Tibial artery (tissue), 4 donors: ENCODE measurements at regions not wholly inside any gene's neighbourhood (a gene's known extent, or its start where the extent isn't known, plus 50 kb on each side); places are given as distances from the start of the nearest gene placed in this dataset.
"Not testable (repeated sequence)": the region's sequence is repeated elsewhere in the genome, so short reads cannot be mapped to it uniquely, and the experiment has no call there.

Experiments
- DNase-seq, 2 donors: peaks; one replicate each; pipeline ENCODE4 v3.0.0-alpha.2; 2019
- H3K27ac ChIP-seq, 2 donors: fragments of 200-600 bp; sonication (generic) in 1 of 2; 1 replicate in 1 of 2; 2 replicates in 1 of 2; pipeline ENCODE4 v1.5.1; 2018 to 2019; ENCODE audit warnings: mild to moderate bottlenecking in 1 of 2
- H3K27me3 ChIP-seq, 2 donors: fragments of 200-600 bp; sonication (generic) in 1 of 2; one replicate each; pipeline versions ENCODE4 v1.5.1 to v1.6.0; 2016 to 2019
- H3K36me3 ChIP-seq, 3 donors: fragments of 200-600 bp; sonication (generic) in 2 of 3; one replicate each; pipeline ENCODE4 v1.5.1; 2016 to 2019; ENCODE audit warnings: mild to moderate bottlenecking in 2 of 3
- H3K4me1 ChIP-seq, 4 donors: fragments of 200-600 bp; sonication (generic) in 2 of 4; 1 replicate in 3 of 4; 2 replicates in 1 of 4; pipeline ENCODE4 v1.5.1; 2016 to 2019
- H3K4me3 ChIP-seq, 2 donors: fragments of 200-600 bp; sonication (generic) in 1 of 2; 1 replicate in 1 of 2; 2 replicates in 1 of 2; pipeline ENCODE4 v1.5.1; 2018 to 2019; ENCODE audit warnings: mild to moderate bottlenecking in 2 of 2
- H3K9me3 ChIP-seq, 3 donors: fragments of 200-600 bp; sonication (generic) in 1 of 3; one replicate each; pipeline ENCODE4 v1.5.1; 2016 to 2019
- CTCF ChIP-seq, 2 experiments: fragments of 200-600 bp in 1 of 2; fragments of 450-650 bp in 1 of 2; IDR thresholded peaks; one replicate each; pipeline ENCODE4 v1.5.1; 2017 to 2019; ENCODE audit warnings: antibody characterized with exemption in 2 of 2, mild to moderate bottlenecking in 1 of 2, moderate library complexity in 1 of 2
- intact Hi-C: fragments of 100-400 bp; cut with DNase I; formaldehyde crosslinking; loops from one replicate; pipeline ENCODE4 v1.15.0; 2023; ENCODE audit warnings: low total_unique reads

GRCh38 chrX:121666171-121666570, 618.8 kb downstream of the GLUD2 start:
- intact Hi-C loops, result no loop called here
- no peak overlapping the region for H3K27ac ChIP-seq

GRCh38 chrX:121671649-121672048, 624.2 kb downstream of the GLUD2 start:
- DNase-seq, result no peak
- Histone ChIP-seq H3K4me3 (no peak overlapping the region), H3K27me3 (no peaks in the 10 kb centered on the region), H3K27ac (no peak overlapping the region), H3K9me3 (peaks cover 0 to 17% (median 5%) of the 10 kb centered on the region in 3 donors), H3K36me3 (no peaks in the 10 kb centered on the region), H3K4me1 (no peaks in the 10 kb centered on the region)
- no peak for TF ChIP-seq CTCF (IDR thresholded peaks at IDR 0.05)
- intact Hi-C loops, result no loop called here

More at GRCh38 chrX:121666171-121666570, 618.8 kb downstream of the GLUD2 start:
- no peak for DNase-seq
- Histone ChIP-seq H3K27me3 (no peaks in the 10 kb centered on the region), H3K4me1 (no peaks in the 10 kb centered on the region), H3K4me3 (no peak overlapping the region), H3K9me3 (no peaks in the 10 kb centered on the region), H3K36me3 (no peaks in the 10 kb centered on the region)
- TF ChIP-seq CTCF (IDR thresholded peaks at IDR 0.05), result no peak

GRCh38 chrX:121709236-121709635, 661.8 kb downstream of the GLUD2 start:
- H3K27me3 ChIP-seq, DNase-seq, H3K36me3 ChIP-seq, H3K9me3 ChIP-seq, H3K4me3 ChIP-seq, H3K27ac ChIP-seq, intact Hi-C loops, H3K4me1 ChIP-seq: not testable (repeated sequence)

GRCh38 chrX:121733514-121733913, 686.1 kb downstream of the GLUD2 start:
- Histone ChIP-seq H3K4me3 (no peak overlapping the region), H3K27me3 (no peaks in the 10 kb centered on the region), H3K27ac (no peak overlapping the region), H3K9me3 (no peaks in the 10 kb centered on the region), H3K36me3 (no peaks in the 10 kb centered on the region), H3K4me1 (no peaks in the 10 kb centered on the region)
- no peak for TF ChIP-seq CTCF (IDR thresholded peaks at IDR 0.05)
- DNase-seq, result no peak
- intact Hi-C loops, result no loop called here

- no peaks in the 10 kb centered on the region for H3K9me3 ChIP-seq
- no peak for DNase-seq
- no peak overlapping the region for H3K4me3 ChIP-seq
- TF ChIP-seq CTCF (IDR thresholded peaks at IDR 0.05), result no peak
- H3K27me3 ChIP-seq, result no peaks in the 10 kb centered on the region
- no peak overlapping the region for H3K27ac ChIP-seq
- no peaks in the 10 kb centered on the region for H3K36me3 ChIP-seq
- intact Hi-C loops, result no loop called here
- no peaks in the 10 kb centered on the region for H3K4me1 ChIP-seq
Observed at GRCh38 chrX:121746105-121746504, 698.7 kb downstream of the GLUD2 start.

GRCh38 chrX:121753602-121754001, 706.2 kb downstream of the GLUD2 start:
- H3K4me3 ChIP-seq, H3K4me1 ChIP-seq, H3K27ac ChIP-seq, H3K27me3 ChIP-seq, H3K36me3 ChIP-seq, DNase-seq, H3K9me3 ChIP-seq, intact Hi-C loops: not testable (repeated sequence)

- no peak for DNase-seq
- intact Hi-C loops, result no loop called here
- H3K27ac ChIP-seq, result no peak overlapping the region
- no peak for TF ChIP-seq CTCF (IDR thresholded peaks at IDR 0.05)
- H3K4me3 ChIP-seq, result no peak overlapping the region
- no peaks in the 10 kb centered on the region for H3K4me1 ChIP-seq
- no peaks in the 10 kb centered on the region for H3K9me3 ChIP-seq
- H3K36me3 ChIP-seq, result no peaks in the 10 kb centered on the region
- H3K27me3 ChIP-seq, result no peaks in the 10 kb centered on the region
Observed at GRCh38 chrX:121754301-121754700, 706.9 kb downstream of the GLUD2 start.
